T1000 (cell line): ENCODE measurements at regions not wholly inside any gene's neighbourhood (a gene's known extent, or its start where the extent isn't known, plus 50 kb on each side); places are given as distances from the start of the nearest gene placed in this dataset.

Experiments used
- DNase-seq: peaks from one replicate; lab custom pipeline; 2025; ENCODE audit warnings: mixed read lengths; lab: John Stamatoyannopoulos, UW

DNA sequence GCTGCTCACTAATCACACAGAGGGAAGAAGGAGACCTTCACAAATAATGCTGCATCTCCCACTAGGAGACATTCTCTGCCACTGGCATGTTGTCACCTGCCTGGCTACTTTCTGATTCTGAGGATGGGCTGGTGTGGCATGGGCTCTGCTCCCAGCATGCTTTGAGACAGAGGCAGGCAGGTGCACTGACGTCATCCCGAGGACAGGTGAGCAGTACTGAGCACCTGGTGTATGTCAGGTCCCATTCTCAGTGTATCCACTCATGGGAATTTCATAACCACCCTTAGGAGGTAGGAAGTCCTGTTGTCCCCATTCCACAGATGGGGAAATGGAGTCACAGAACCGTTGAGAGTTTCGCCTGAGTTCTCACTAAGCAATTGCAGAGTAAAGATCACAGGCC is 597.9 kb downstream of the VRK1 start:
- no peak for DNase-seq

DNA sequence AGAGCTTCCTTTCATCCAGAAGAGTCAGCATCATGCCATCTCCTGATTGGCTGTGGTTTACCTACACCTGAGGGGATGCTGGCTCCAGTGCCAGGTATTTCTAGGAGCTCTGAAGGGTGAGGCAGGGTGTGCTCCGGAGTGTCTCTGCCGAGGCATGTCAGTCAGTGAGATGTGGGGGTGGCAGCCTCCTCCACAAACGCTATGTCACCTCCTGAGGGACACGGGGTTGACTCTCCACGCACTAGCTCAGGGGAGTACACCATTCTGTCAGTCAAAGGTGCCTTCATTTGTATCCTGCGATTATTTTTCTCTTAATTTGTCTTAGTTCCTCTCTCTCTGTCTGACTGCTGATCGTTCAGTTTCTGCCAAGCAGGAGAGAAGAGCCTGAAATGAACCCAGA is 604.5 kb downstream of the VRK1 start:
- DNase-seq = no peak

DNA sequence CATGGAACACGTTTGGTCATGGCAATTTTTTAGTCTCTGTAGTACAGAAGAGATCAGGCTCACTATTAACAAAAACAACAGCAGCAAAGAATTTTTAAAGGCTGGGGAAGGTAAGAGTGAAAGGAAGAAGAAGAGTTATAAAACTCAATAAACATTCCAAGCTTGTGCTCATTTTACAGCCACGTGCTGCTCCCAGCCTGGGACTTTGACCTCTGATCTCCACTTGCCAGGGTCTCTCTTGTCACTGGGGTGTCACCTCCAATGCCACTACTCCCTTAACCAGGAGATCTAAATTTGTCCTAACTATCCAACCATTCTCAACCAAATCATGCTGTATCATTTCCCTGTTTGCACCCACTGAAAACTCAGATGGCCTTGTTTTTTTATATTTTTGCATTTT is 605.1 kb downstream of the VRK1 start:
- no peak for DNase-seq

DNA sequence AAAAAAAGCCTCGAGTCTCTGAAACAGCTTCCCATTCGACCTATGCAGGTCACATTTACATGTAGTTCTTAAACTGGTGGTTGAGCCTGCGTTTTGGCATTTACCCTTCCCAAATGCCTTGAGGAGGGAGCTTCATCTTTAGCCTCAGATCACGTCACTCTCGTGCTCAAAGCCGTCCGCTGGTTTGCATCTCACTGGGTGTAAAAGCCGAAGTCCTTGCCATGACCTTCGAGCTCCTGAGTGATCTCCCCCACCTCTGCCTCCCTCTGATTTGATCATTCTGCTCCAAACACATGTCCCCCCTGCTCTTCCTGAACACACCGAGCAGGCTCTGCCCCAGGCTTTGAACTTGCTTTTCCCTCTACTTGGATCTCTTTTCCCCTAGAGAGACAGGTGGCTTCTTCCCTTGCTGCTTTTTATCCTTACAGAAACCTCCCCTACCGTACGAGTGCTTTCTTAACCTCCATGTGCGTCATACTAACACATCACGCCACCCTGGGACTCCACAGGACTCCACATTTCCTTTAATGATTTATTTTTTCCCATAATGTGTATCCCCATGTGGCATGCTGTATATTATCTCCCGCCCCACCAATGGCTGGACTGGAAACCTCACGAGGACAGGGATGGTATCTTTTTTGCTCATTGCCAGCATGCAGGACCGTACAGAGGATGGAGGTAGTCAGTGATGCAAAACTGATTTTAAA is 610.7 kb downstream of the VRK1 start:
- no peak for DNase-seq

DNA sequence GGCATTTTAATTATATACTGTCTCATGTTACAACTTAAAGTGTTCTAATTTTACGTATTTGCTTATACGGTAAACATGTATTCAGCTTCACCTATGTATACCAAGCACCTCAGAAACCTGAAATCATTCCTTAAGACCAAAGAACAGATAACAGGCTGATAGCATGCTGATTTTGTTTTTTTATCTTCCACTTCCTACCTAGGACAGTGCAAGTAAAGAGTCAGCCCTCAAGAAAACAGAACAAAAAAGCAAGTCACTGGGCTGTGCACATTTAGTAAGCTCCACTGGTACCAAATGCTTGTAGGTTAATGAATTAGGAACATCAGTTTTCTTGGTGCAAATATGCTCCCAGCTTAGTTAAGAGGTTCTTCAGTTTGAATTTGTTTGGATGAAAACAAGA is 611.3 kb downstream of the VRK1 start:
- no peak for DNase-seq

DNA sequence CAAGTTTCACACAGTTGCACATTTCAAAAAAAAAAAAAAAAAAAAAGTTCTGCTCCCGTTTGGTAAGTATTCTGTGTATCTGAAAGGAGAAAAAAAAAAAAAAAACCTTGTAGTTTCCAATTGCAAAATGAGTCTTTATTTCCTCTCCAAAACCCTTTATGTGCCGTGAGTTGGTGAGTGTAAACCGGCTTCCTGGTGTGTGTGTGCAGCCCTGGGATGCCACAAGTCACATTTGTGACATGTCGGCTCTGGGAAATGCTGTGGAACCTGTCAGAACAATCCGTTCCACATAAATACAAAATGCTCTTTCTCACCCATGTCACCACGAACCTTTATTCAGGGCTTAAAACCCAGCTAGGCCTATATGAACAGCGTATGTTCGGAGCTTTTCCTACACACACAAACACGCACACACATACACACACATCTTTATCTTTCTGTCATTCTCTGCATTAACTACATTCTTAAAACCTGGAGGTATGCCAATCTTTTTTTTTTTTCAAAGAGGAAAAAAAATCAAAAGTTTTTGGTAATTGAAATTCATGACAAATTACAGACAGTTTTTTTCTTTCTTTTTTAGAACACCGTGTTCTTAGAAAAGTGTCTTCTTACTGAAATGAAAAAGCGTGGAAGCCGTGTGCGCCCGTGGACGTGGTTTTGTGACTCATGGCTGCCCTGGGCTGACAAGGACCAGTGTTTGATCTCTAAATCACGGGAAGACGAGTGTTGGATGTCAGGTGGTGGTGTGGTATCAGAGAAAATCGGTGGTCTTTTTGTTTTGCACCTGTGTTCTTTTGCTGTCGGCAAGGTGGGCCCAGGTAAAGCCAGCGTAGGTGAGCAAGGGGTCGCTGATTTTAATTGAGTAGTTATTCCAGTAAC is 612.0 kb downstream of the VRK1 start:
- DNase-seq = no peak

DNA sequence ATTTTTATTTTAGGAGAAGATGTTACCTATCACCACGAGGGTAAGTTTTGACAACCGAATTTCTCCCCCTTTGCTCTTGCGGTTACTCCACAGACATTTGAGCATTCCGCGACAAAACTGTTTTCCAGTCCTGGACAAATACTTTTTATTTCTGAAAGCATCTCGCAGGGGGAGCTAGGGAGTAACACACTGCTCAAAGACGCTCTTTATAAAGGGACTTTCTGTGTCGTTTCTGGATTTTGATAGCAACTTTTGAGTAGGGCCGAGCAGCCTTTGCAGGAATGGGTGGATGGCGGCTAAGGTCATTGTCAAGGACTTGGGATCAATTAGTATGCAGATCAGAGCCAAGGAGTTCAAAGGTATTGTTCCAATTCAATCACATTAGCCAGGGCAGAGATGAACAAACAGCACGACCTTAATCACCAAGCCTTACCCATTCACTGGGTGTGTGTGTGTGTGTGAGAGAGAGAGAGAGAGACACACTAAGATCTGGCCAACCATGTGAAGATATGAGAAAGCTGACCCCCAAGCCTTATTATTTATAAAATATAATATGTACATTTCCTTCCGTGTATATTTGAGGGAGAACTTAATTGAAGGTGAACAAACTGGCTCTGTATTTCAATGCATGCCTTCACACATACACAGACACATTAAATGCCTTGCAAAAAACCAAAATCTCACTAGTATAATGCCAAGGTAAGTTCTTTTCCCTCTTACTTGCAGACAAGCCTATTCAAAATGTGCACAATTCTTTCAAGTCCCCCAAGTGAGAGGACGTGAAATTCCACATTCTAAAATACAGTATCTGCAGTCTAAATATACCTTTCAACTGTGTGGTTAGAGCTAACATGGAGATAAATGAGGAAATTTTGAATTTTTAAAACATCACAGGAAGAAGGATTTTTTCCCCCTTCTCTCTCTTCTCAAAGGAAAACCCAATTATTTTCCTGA is 613.8 kb downstream of the VRK1 start:
- DNase-seq = no peak

DNA sequence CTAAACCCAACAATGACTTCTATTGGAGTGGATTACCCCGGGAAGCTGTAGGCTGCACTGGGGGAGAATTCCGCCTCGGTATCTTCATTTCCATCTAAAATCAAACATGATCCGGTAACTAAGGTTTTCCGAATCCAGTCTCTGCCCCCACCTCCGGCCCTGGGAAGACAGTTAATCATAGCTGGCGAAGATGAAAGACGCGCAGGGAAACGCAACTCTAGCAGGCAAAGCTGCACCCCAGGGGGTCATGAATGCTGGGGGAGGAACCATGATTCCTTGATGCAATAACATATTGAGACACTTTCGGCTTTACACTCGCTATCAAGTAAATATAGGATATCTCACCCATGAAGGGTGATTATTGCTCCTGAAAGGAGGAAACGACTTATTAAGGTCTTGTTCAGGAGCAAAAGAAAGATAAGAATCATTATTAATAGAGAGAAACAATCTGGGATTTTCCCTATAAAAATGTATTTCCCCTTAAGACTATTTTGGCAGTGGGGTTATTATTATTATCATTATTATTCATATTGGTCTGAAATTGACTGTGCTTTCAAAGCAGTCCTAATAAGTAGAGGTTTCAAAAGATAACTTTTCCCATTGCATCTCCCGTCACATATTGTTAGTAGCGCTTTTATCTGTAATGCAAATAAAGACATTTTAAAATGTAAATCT is 614.9 kb downstream of the VRK1 start:
- DNase-seq = no peak

DNA sequence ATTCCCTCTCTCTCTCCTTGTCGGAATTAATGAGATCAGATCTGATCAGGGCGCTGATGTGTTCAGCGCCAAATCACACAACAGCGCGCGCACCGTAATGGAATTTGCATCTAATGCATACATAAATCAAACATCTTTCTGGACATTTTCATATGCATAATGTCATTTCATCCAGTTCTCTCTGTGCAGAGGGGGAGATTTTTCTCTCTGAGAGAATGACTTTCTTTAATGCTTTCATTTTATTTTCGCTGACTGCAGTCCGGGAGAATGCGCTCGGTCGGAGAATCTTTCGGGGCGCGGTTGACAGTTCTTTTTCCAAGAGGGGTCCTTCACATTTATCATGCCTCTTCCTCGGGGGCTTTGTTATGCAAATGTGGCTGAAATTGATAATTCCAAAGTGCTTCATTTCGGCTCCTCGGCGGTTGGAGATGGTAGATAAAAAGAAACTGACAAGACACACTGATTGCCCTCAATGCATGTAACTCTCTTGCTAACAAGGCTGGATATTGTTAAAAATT is 615.9 kb downstream of the VRK1 start:
- no peak for DNase-seq

DNA sequence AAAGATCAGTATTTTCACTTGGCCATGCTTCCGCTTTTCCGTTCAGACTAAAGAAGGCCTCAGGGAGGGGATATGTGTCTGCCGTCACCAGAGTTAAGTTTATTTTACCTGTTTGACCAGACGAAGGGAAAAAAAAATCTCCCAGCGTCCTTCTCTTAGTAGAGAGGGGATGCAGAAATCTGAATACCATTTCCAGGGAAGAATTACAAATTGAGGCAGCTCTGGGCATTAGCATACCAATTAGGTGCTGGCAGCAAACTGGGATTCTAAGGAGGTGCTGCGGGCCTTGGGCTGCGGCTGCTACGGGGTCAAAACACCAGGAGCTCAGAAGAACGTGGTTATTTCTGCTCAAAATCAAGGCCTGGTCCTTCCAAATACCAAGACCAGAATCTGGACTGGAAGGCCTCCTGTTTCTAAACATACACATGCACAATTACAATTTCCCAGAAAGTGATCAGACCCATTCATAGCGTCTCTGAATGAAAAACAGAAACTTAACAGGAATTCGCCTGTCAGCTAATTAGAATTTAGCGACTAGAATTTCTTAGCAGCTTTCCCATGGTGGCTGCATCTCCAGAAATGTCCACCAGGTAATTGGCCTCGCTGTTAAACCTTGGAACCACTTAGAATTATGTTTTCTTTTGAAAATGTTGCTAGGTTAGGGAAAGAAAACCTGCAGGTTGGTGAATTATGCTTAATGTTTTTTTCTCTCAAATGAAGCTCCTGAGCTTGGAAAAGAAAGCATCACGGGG is 617.0 kb downstream of the VRK1 start:
- no peak for DNase-seq

DNA sequence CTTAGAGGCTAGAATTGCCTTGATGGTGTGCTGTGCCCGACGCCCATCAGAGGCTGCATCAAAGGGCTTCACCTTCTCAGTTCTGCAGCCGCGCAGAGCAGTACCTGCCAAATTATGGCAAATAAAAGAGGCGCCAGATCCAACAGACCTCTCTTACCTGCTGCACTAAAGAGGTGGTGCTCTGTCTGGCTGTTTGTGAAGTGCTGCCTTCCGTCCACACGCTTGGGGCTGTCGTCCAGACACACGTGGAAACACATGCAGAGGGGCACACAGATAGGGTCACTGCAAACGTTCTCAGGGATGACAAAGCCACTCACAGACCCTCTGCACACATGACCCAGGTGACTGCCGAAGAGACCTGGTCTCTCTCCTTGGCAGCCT is 617.5 kb downstream of the VRK1 start:
- DNase-seq = no peak

DNA sequence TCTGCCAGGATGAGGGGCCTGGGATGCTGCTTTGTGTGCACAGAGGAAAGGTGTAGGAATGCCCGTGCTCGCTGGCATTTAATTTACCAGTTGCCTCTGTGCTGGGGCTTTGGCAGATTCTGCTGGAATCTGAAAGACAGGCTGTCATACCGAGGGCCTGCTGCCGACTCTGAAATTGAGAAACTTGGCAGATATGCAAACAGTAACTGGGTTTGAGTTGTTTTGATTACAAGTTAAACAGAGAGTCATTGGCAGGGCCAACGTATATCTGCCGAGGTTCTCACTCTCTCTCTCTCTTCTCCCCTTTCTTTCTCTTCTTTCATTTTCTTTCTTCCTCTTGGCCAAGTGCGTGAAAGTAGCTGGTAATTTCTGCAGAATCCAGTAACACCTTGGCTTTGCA is 618.7 kb downstream of the VRK1 start:
- DNase-seq = no peak

DNA sequence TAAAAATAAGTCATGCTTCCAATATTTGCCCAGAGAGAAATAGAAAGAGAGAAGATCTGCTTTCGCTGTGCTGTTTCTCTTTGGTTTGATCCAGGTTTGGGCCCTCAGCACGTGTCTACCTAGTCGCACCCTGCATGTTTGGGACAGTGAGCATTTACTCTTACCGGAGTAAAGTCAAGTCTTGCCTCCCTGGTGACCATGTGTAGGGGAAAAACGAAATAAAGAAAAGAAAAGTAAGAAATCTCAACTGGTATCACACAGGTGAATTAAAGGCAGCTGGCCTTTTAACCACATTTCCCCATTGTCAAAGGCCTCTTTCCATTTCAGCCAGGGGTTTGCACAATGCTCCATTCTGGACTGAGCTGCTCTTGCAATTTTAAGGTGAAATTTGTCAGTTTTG is 619.4 kb downstream of the VRK1 start:
- no peak for DNase-seq

DNA sequence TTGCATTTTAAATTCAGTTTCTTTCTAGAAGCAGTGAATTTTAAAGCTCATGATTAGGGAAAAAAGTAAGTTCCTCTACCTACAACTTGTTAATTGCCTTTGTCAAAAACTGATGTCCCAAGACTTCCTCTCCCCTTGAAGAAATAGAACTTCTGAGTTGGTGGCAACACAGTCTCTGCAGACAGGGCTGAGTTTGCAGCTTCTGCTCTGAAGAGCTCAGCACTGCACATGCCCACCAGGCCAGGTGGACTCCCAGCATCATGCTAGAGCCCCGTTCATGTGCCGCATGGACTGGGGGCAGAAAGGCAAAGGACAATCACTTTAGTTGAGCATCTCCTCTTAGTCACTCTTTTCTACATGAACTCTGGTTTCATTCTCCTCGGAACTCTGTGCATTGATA is 620.1 kb downstream of the VRK1 start:
- no peak for DNase-seq

DNA sequence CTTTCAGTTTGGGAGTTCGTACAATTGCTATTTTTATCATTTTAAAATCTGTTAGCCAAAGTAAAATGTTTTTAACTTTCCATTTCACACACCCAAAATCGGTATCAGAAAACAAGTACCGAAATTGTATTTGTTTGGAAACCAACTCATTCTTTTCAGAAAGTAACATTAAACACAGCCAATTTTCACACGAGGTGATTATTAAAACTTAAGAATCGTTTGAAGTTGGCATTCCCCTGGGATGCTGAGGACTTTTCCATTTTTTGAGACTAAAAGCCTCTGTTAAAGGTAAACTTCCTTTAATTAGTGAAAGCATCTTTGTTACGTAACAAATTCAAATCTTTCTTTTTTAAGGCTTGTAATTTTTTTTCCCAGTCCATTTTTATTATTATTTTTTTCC is 623.0 kb downstream of the VRK1 start:
- DNase-seq = no peak

DNA sequence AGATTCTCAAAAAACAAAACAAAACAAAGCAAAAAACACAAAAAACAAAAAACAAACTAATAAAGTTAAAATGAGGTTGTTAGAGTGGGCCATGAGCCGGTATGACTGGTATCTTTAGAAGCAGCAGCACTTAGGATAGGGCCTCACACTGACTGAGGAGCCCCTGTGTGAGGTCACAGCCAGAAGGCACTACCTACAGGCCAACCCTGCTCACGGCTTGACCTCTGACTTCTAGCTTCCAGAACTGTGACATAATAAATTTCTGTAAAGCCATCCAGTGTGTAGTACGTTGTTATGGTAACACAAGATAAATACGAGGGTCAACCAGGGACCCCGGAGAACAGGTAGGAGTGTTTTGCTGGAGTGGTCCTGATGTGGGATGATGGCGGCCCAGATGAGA is 629.6 kb downstream of the VRK1 start:
- DNase-seq = no peak

DNA sequence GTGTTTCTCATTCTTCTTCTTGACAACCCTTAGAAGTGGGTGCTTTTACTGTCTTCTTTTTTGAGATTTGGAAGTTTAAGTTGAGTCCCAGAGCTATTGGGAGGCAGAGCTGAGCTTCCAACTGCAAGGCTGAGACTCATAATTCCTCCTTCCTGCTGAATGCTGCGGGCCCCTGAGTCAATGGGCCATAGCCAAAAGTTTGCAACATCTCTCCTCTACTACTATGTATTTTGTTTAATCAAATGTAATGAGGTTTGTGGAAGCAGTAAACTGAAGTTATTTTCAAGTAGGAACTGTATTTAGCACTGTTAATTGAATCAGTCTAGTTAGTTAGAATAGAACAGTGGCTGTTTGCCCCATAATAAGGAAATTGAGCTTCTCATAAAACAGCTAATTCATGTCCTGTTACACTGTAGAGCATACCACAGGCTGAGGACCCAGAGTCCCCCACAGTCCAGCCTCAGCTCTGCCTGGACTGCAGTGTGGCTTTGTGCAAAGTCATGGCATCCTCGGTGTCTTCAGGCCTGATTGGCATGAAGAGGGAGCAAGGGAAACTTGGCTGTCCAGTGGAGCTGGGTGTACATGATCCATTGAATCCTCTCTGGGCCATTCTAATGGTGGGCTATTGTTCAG is 631.7 kb downstream of the VRK1 start:
- DNase-seq = no peak

DNA sequence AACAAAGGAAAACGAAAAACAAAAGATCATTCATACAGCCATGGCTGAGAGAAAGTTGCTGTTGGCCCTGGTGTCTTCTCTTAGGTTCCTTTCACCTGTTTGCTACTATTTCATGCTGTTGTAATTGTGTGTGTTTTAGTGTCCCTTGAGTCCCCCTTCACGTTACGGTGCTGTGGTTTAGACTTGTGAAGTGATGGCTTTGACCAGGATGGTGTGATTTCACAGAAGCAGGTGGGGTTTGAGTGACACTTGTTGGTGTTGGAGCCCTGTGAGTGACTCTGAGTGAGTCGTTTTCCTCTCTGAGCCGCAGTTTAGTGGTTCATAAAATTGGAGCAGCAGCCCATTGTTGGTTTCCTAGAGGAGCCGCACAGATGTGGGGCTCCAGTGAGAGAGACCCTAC is 635.4 kb downstream of the VRK1 start:
- no peak for DNase-seq

DNA sequence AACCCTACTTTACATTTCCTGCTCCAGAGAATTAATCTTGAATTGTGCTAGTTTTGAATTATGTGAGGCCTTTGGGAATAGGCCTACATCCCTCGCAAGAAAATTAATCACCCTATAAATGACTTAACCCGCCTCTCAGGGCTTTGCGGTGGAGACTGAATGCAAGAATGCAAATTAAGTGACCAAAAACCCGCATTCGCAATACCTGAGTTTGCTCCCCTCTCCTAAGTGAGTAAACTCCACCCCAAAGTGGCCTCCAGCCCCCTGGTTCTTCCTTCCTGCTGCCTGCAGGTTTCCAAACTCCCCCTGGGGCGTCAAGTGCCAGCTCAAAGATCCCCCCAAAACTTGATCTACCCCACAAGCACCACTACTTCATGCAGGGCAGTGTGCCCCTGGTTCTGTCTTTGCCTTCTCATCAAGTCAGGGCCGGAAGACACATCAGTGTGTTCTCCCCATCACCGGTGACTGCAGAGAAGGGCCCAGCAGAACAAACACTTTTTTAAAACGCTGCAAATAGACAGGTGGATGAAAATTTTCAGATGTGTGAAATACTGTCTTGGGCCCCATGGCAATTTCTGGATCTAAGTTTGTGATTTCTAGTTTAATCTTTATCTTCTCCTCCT is 644.7 kb downstream of the VRK1 start:
- DNase-seq = no peak

DNA sequence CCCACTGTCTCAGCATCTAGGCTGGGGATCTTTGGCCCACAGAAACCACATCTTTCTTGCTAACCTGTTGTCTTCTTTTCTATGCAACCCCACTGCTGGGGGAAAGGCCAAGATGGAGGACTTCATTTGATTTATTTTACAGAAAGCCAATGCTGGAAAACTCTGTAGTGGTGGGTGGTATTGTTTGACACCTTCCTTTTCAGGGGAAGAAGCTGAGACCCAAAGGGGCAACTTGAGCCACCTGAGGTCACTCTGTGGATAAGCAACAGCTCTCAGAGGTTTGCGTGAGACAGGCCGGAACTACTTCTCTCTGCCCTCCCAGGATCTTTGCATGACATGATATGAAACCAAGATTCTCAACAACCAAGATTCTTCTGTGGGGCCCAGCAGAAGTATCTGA is 645.2 kb downstream of the VRK1 start:
- no peak for DNase-seq
